ENCODE measurements at regions not wholly inside any gene's neighbourhood (a gene's known extent, or its start where the extent isn't known, plus 50 kb on each side); places are given as distances from the start of the nearest gene placed in this dataset.

GRCh38 chr11:62025487-62026105, 58.2 kb upstream of the FTH1 start (continued):
- TF ChIP-seq, protein P1, sequence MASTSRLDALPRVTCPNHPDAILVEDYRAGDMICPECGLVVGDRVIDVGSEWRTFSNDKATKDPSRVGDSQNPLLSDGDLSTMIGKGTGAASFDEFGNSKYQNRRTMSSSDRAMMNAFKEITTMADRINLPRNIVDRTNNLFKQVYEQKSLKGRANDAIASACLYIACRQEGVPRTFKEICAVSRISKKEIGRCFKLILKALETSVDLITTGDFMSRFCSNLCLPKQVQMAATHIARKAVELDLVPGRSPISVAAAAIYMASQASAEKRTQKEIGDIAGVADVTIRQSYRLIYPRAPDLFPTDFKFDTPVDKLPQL (IDR thresholded peaks at IDR 0.05; ENCODE audit: extremely low read depth, insufficient read length) = no peak
- TF ChIP-seq PML (IDR thresholded peaks at IDR 0.05; ENCODE audit: low read length) (peak; percentile 81), ZNF282 (CRISPR knock-in tag; IDR thresholded peaks at IDR 0.05) (no peak), NR3C1 (CRISPR knock-in tag; IDR thresholded peaks at IDR 0.05) (no peak), JUN (IDR thresholded peaks at IDR 0.05; ENCODE audit: borderline replicate concordance, low read depth, low read length) (peak; percentile 82), JUN (CRISPR knock-in tag; IDR thresholded peaks at IDR 0.05; ENCODE audit: borderline replicate concordance) (peak; percentile 98; the same call in 1 of the 2 replicates), FOXJ2 (tag; IDR thresholded peaks at IDR 0.05) (peak; percentile 99), ZNF121 (CRISPR knock-in tag; conservative IDR thresholded peaks at IDR 0.05) (no peak), NR1H2 (CRISPR knock-in tag; IDR thresholded peaks at IDR 0.05) (peak; percentile 77; the same call in 1 of the 2 replicates), ZZZ3 (IDR thresholded peaks at IDR 0.05) (no peak), NELFE (IDR thresholded peaks at IDR 0.05; ENCODE audit: insufficient read depth, insufficient read length) (no peak), SRF (CRISPR knock-in tag; IDR thresholded peaks at IDR 0.05) (peak in 1 of 2 experiments; percentile 73; a peak in 2 of 4 replicates), FOXA1 (IDR thresholded peaks at IDR 0.05; ENCODE audit: borderline replicate concordance) (no peak), KHSRP (IDR thresholded peaks at IDR 0.05) (peak; percentile 36; the same call in 1 of the 2 replicates), CHD4 (IDR thresholded peaks at IDR 0.05; ENCODE audit: insufficient read depth, insufficient replicate concordance, low read depth, low read length, poor library complexity, severe bottlenecking) (no peak), ZNF436 (CRISPR knock-in tag; IDR thresholded peaks at IDR 0.05) (no peak), LEF1 (IDR thresholded peaks at IDR 0.05) (peak; percentile 97)
- TF ChIP-seq, protein P2, sequence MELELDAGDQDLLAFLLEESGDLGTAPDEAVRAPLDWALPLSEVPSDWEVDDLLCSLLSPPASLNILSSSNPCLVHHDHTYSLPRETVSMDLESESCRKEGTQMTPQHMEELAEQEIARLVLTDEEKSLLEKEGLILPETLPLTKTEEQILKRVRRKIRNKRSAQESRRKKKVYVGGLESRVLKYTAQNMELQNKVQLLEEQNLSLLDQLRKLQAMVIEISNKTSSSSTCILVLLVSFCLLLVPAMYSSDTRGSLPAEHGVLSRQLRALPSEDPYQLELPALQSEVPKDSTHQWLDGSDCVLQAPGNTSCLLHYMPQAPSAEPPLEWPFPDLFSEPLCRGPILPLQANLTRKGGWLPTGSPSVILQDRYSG (tag; conservative IDR thresholded peaks at IDR 0.05; ENCODE audit: low read depth) = no peak
- TF ChIP-seq, protein P3, sequence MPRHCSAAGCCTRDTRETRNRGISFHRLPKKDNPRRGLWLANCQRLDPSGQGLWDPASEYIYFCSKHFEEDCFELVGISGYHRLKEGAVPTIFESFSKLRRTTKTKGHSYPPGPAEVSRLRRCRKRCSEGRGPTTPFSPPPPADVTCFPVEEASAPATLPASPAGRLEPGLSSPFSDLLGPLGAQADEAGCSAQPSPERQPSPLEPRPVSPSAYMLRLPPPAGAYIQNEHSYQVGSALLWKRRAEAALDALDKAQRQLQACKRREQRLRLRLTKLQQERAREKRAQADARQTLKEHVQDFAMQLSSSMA (CRISPR knock-in tag; IDR thresholded peaks at IDR 0.05) = no peak
- TF ChIP-seq, protein P4, sequence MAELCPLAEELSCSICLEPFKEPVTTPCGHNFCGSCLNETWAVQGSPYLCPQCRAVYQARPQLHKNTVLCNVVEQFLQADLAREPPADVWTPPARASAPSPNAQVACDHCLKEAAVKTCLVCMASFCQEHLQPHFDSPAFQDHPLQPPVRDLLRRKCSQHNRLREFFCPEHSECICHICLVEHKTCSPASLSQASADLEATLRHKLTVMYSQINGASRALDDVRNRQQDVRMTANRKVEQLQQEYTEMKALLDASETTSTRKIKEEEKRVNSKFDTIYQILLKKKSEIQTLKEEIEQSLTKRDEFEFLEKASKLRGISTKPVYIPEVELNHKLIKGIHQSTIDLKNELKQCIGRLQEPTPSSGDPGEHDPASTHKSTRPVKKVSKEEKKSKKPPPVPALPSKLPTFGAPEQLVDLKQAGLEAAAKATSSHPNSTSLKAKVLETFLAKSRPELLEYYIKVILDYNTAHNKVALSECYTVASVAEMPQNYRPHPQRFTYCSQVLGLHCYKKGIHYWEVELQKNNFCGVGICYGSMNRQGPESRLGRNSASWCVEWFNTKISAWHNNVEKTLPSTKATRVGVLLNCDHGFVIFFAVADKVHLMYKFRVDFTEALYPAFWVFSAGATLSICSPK (IDR thresholded peaks at IDR 0.05; ENCODE audit: borderline replicate concordance) = no peak
- TF ChIP-seq, protein P5, sequence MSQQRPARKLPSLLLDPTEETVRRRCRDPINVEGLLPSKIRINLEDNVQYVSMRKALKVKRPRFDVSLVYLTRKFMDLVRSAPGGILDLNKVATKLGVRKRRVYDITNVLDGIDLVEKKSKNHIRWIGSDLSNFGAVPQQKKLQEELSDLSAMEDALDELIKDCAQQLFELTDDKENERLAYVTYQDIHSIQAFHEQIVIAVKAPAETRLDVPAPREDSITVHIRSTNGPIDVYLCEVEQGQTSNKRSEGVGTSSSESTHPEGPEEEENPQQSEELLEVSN (IDR thresholded peaks at IDR 0.05; ENCODE audit: borderline replicate concordance in 1 of 2, extremely low read depth in 1 of 2, insufficient read depth in 1 of 2, insufficient read length in 1 of 2, low read depth in 1 of 2, low read length in 1 of 2, poor library complexity in 1 of 2, severe bottlenecking in 1 of 2) = peak; percentile 70 to 74
- TF ChIP-seq, protein P6, sequence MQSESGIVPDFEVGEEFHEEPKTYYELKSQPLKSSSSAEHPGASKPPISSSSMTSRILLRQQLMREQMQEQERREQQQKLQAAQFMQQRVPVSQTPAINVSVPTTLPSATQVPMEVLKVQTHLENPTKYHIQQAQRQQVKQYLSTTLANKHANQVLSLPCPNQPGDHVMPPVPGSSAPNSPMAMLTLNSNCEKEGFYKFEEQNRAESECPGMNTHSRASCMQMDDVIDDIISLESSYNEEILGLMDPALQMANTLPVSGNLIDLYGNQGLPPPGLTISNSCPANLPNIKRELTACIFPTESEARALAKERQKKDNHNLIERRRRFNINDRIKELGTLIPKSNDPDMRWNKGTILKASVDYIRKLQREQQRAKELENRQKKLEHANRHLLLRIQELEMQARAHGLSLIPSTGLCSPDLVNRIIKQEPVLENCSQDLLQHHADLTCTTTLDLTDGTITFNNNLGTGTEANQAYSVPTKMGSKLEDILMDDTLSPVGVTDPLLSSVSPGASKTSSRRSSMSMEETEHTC (IDR thresholded peaks at IDR 0.05) = peak; percentile 97
